Osteocyte (in vitro differentiated cells): ENCODE measurements at regions not wholly inside any gene's neighbourhood (a gene's known extent, or its start where the extent isn't known, plus 50 kb on each side); places are given as distances from the start of the nearest gene placed in this dataset.
"Not testable (repeated sequence)": the region's sequence is repeated elsewhere in the genome, so short reads cannot be mapped to it uniquely, and the experiment has no call there.

Experiments used
- DNase-seq: peaks from one replicate; pipeline ENCODE4 v3.0.0; 2021; ENCODE audit warnings: mixed read lengths; ENCODE audit not compliant: unreplicated experiment; ENCODE audit errors: extremely low spot score
- H3K27ac Mint-ChIP-seq: one replicate; pipeline ENCODE4 v1.8.0; 2021; ENCODE audit warnings: mild to moderate bottlenecking, mixed read lengths; ENCODE audit not compliant: unreplicated experiment
- H3K27me3 Mint-ChIP-seq: one replicate; pipeline ENCODE4 v1.8.0; 2021; ENCODE audit warnings: mixed read lengths; ENCODE audit not compliant: unreplicated experiment
- H3K36me3 Mint-ChIP-seq: one replicate; pipeline ENCODE4 v1.8.0; 2021; ENCODE audit warnings: mixed read lengths; ENCODE audit not compliant: unreplicated experiment
- H3K4me1 Mint-ChIP-seq: one replicate; pipeline ENCODE4 v1.8.0; 2021; ENCODE audit warnings: mixed read lengths; ENCODE audit not compliant: unreplicated experiment
- H3K4me3 Mint-ChIP-seq: one replicate; pipeline ENCODE4 v1.8.0; 2021; ENCODE audit warnings: mild to moderate bottlenecking, moderate library complexity, mixed read lengths; ENCODE audit not compliant: unreplicated experiment
- H3K9me3 Mint-ChIP-seq: one replicate; pipeline ENCODE4 v1.8.0; 2021; ENCODE audit warnings: mixed read lengths; ENCODE audit not compliant: unreplicated experiment
- TF ChIP-seq, protein P1 (sequence below): fragments of 200-600 bp; sonication (generic); IDR thresholded peaks from 2 replicates; pipeline ENCODE4 v1.5.0; 2021; ENCODE audit warnings: antibody characterized with exemption, mild to moderate bottlenecking, moderate library complexity

DNA sequence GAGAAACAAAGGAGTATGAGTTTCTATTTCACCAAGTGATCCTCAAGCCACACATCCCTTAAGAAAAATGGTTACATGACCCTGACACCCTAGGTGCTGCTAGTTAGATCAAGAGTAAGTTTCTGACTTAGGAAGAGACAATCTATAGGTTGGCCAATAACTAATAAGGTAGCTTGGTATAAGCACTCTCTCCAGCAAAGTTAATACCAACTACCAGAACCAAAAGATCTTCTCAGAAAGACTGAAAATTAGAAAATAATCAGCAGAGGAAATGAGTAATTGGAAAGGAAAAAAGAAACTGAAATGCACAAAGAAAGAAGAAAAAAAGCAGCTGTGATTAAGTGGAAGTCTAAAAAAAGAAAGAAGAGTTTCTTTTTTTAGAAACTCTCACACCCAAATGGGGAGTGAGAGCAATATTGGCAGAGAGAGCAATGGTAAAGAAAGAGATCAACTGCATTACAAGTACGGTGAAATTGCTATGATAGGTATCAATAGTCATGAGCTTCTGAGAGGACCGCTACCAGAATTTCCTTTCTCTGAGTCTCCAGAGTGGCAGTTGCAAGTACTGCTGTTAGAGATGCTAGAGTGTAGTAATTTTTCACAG, 195.5 kb downstream of the TMEM167A start:
- Mint-ChIP-seq H3K36me3 (no peaks in the 10 kb centered on the region), H3K9me3 (peaks cover 30% of the 10 kb centered on the region), H3K4me1 (peaks cover 10% of the 10 kb centered on the region), H3K27ac (no peak overlapping the region), H3K4me3 (no peak overlapping the region), H3K27me3 (peaks cover 7% of the 10 kb centered on the region)
- no peak for DNase-seq
- TF ChIP-seq, protein P1, sequence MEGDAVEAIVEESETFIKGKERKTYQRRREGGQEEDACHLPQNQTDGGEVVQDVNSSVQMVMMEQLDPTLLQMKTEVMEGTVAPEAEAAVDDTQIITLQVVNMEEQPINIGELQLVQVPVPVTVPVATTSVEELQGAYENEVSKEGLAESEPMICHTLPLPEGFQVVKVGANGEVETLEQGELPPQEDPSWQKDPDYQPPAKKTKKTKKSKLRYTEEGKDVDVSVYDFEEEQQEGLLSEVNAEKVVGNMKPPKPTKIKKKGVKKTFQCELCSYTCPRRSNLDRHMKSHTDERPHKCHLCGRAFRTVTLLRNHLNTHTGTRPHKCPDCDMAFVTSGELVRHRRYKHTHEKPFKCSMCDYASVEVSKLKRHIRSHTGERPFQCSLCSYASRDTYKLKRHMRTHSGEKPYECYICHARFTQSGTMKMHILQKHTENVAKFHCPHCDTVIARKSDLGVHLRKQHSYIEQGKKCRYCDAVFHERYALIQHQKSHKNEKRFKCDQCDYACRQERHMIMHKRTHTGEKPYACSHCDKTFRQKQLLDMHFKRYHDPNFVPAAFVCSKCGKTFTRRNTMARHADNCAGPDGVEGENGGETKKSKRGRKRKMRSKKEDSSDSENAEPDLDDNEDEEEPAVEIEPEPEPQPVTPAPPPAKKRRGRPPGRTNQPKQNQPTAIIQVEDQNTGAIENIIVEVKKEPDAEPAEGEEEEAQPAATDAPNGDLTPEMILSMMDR: no peak

DNA sequence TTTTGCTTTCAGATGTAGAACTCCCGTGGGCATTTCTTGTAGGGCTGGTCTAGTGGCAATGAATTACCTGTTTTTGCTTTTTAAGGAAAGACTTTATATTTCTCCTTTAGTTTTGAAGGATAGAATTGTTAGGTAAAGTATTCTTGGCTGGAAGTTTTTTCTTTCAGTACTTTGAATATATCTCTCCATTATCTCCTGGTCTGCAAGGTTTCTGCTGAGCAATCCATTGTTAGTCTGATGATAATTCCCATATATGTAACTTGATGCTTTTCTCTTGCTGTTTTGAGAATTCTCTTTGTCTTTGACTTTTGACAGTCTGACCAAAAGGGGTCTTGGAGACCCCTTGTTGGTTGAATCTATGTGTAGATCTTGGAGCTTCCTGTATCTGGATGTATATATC, 198.1 kb downstream of the TMEM167A start:
- TF ChIP-seq, protein P1: no peak
- Mint-ChIP-seq H3K4me1 (no peaks in the 10 kb centered on the region), H3K27ac (no peak overlapping the region), H3K9me3 (peaks cover 40% of the 10 kb centered on the region), H3K4me3 (no peak overlapping the region), H3K36me3 (no peaks in the 10 kb centered on the region), H3K27me3 (peaks cover 15% of the 10 kb centered on the region)
- DNase-seq: no peak

DNA sequence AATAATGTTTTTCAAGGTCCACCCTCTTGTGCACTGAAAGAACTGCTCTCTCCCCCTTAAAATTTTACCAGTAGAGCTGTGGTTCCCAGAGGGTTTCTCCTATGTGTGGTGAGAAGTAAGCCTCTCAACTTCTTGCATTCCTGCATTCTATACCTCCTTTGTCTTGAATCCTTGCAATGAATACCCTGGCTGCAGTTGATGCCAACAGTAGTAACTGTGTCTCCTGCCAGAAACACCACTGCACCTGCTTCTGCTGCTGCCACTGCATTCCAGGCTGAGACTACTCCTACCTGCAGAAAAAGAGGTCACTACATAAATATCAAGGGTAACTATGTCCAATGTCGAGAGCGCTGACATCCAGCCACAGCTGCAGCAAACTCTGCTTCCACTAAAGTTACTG, 203.7 kb downstream of the TMEM167A start:
- Mint-ChIP-seq H3K4me3 (no peak overlapping the region), H3K27me3 (peaks cover 16% of the 10 kb centered on the region)

DNA sequence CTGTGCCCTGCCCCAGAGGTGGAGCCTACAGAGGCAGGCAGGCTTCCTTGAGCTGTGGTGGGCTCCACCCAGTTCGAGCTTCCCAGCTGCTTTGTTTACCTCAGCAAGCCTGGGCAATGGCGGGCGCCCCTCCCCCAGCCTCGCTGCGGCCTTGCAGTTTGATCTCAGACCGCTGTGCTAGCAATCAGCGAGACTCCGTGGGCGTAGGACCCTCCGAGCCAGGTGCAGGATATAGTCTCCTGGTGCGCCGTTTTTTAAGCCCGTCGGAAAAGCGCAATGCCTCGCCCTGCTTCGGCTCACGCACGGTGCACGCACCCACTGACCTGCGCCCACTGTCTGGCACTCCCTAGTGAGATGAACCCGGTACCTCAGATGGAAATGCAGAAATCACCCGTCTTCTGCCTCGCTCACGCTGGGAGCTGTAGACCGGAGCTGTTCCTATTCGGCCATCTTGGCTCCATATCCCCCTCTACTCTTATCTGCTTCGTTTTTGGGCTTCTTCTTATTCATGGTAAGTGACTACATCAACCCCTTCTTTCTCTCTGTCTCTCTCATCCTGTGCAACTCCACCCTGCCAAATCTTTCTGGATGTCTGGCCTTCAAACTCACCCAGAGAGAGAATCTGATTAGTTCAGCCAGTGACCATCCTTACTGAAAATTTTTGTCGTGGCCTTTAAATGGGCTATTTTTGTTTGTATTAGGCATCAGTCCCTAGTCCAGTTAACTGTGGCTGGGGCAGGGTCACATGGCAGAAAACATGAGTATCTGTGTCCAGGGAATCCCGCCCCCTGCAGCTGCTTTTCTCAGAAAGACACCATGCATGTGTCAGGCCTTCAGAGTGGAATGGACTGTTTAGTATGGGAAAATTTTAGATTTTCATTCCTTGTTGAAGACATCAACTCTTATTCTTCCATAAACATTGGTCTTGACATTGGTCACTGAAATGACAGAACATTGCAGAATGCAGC, 204.6 kb downstream of the TMEM167A start:
- H3K4me3 Mint-ChIP-seq, H3K4me1 Mint-ChIP-seq, DNase-seq, H3K27ac Mint-ChIP-seq, H3K36me3 Mint-ChIP-seq: not testable (repeated sequence)
- Mint-ChIP-seq H3K9me3 (peaks cover 19% of the 10 kb centered on the region), H3K27me3 (peaks cover 12% of the 10 kb centered on the region)

More for the DNA sequence above, 203.7 kb downstream of the TMEM167A start:
- H3K4me1 Mint-ChIP-seq: no peaks in the 10 kb centered on the region
- H3K9me3 Mint-ChIP-seq: peaks cover 25% of the 10 kb centered on the region
- no peaks in the 10 kb centered on the region for H3K36me3 Mint-ChIP-seq
- no peak for DNase-seq
- TF ChIP-seq, protein P1: no peak
- H3K27ac Mint-ChIP-seq: no peak overlapping the region

DNA sequence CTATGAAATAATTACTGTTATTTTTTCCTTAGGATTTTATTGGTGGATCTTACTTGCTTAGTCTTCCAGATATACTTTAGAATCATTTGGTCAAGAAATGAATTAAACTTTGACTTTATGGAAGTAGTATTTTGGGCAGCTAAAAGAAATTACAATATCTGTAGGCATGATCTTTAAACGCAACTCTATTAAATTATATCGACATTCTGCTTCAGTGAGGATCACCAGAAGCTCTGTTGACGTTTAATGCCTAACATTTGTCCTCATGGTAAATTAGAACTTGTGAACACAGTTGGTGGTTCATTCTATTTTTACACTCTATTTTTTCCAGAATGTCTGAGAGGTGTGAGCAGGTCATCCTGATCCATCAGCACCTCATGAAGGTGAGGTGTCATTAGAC, 211.6 kb downstream of the TMEM167A start:
- H3K27ac Mint-ChIP-seq: no peak overlapping the region
- H3K36me3 Mint-ChIP-seq: no peaks in the 10 kb centered on the region
- no peak overlapping the region for H3K4me3 Mint-ChIP-seq
- H3K4me1 Mint-ChIP-seq: no peaks in the 10 kb centered on the region
- TF ChIP-seq, protein P1: no peak
- DNase-seq: no peak
- H3K9me3 Mint-ChIP-seq: no peaks in the 10 kb centered on the region
- peaks cover 13% of the 10 kb centered on the region for H3K27me3 Mint-ChIP-seq
